GM12865 (cell line): ENCODE measurements at regions not wholly inside any gene's neighbourhood (a gene's known extent, or its start where the extent isn't known, plus 50 kb on each side); places are given as distances from the start of the nearest gene placed in this dataset.

Source experiments
- DNase-seq: peaks from one replicate; pipeline ENCODE4 v3.0.0; 2010; ENCODE audit warnings: low read depth
- H3K4me3 ChIP-seq: 2 replicates; pipeline ENCODE4 v1.5.1; 2011; ENCODE audit warnings: mild to moderate bottlenecking, low read depth, low read length, control low read depth
- TF ChIP-seq, protein P1 (sequence below): IDR thresholded peaks from 2 replicates; pipeline ENCODE4 v1.5.1; 2011; ENCODE audit warnings: low read length, control low read depth, low read depth, inconsistent platforms; ENCODE audit not compliant: insufficient read depth; ENCODE audit errors: missing control alignments

DNA sequence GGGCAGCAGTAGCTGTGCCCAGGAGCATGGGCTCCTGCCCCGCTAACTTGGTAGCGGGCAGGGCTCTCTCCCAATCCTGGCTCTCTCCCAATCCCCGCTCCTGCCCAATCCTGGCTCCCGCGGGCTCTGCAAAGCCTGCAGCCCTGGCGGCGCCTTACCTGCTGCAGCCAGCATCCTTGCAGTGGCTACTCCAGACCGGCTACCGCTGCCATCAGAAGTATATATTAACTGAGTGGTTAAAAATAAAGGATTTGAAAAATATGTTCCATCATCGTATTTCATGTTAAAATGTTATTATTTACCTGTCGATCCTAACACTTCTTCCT is 698.2 kb downstream of the SLITRK1 start:
- TF ChIP-seq, protein P1, sequence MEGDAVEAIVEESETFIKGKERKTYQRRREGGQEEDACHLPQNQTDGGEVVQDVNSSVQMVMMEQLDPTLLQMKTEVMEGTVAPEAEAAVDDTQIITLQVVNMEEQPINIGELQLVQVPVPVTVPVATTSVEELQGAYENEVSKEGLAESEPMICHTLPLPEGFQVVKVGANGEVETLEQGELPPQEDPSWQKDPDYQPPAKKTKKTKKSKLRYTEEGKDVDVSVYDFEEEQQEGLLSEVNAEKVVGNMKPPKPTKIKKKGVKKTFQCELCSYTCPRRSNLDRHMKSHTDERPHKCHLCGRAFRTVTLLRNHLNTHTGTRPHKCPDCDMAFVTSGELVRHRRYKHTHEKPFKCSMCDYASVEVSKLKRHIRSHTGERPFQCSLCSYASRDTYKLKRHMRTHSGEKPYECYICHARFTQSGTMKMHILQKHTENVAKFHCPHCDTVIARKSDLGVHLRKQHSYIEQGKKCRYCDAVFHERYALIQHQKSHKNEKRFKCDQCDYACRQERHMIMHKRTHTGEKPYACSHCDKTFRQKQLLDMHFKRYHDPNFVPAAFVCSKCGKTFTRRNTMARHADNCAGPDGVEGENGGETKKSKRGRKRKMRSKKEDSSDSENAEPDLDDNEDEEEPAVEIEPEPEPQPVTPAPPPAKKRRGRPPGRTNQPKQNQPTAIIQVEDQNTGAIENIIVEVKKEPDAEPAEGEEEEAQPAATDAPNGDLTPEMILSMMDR, result no peak
- no peak for DNase-seq
- no peak overlapping the region for H3K4me3 ChIP-seq

DNA sequence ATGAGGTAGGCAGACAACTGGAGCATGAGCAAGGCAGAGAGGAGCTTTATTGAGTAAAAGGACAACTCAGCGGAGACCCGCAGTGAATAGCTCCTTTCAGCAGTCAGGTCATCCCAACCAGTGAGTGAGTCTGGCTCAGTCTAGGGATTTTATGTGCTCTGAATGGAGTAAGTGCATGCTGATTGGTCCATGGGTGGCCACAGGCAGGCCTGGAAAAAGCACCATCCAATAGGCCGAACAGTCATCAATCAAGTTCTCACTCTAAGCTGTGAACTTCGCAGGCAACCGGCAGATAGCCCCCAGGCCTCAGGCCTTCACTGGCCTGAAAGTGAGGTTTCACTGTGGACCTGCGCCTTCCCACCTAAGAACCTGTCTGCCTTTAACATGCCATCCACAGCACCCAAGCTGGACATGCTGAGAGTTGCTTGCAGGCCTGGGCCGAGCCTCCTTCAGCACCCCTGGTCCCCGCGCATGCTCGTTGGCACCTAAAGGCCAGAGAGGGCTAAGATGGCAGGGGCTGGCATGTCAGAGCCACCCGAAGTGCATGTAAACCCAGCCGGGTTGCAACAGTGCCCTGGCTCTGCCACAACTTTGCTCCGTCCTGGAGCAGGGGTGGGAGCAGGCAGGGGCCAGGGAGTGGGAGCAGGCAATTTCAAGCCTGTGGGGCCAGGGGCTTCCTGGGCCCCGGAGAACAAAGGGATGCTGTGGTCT is 698.7 kb downstream of the SLITRK1 start:
- DNase-seq, result no peak
- TF ChIP-seq, protein P1, result no peak
- no peak overlapping the region for H3K4me3 ChIP-seq

DNA sequence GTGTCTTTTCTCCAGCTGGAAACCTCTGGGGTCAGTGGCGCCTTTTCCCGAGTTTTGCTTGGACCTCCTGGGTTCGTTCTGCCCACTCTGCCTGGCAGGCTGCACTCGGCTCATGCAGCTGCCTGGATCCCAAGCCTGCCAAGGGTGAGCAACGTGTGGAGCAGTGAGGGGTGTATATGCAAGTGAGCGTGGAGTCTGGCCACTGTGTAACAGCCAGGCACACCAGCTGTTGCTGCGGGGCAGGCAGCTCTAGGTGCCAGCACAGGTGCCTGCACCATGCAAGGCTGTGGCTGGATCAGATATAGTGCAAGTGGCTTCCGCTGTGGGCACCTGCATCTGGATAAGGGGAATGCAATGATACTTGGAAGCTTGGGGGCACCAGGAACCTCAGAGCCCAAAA is 699.4 kb downstream of the SLITRK1 start:
- no peak overlapping the region for H3K4me3 ChIP-seq
- no peak for DNase-seq
- TF ChIP-seq, protein P1, result no peak

DNA sequence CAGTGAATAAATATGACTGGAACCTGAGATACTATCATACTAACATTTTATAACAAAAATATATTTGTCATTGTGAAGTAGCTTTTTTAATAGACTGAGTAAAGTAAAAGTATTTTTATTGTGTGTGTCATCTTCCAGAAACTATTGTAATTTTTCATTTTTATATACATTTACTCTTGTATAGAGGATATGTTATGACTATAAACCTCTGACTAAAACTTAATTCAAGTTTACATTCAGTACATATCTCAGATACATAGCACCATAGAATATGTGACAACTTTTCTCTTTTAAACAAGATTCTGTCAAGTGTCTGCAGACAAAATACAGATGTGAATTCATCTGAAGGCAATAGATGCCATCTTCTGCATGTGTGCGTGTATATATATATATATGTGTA is 704.3 kb downstream of the SLITRK1 start:
- TF ChIP-seq, protein P1, result no peak
- DNase-seq, result no peak

DNA sequence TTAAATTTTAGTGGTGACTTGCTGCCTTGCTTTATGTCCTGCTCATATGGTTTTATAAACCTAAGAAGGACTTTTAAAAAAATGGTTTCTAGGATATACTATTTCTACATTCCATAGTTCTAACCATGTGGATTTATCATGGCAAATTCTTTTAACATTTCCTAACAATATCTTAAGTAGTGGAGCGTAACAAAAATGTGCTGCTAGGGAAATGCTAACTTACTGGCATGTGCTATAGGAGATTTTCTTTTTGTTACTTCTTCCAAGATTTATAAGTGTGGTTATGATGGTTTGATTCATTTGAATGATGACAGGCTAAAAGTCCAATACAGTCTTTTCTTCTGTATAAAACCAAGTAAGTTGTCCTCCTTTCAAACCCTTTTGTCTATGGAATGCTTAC is 713.7 kb downstream of the SLITRK1 start:
- no peak overlapping the region for H3K4me3 ChIP-seq
- DNase-seq, result no peak
- TF ChIP-seq, protein P1, result no peak

More for the DNA sequence above, 704.3 kb downstream of the SLITRK1 start:
- no peak overlapping the region for H3K4me3 ChIP-seq

DNA sequence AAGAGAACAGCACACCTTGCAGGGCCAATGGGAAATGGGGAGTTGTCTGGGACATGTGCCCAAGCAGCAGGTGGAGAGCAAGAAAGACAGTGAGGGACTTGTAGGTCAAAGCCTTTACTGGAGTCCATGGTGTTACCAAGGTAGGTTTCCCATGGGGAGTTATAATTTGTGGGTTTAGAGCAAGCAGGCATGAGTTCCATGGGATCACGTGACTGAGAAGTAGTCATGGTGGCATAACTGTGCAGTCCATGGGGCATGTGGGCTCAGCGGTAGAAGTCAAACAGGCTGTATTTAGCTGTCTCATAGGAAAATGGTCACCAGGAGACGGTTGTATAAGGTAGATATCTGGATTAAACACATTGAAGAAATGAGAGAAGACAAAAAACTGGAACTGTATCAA is 715.1 kb downstream of the SLITRK1 start:
- H3K4me3 ChIP-seq, result no peak overlapping the region
- TF ChIP-seq, protein P1, result no peak
- no peak for DNase-seq

DNA sequence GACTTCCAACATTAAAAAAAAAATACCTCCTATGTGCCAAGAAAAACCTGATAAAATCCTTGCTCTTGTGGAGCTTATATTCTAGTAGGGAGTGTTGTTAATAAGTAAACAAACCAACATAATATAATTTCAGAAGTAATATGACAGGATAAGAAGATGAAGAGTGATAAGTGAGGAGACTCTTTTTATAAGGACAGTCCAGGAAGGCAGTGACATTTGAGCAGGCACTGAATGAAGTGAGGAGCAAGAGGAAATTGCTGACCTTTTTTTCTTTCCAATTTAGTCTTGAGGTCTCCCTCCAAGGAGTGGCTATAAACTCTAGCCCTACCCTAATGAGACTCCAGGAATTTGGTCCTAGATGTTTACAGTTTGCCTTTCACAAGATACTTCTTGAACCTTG is 715.7 kb downstream of the SLITRK1 start:
- TF ChIP-seq, protein P1, result no peak
- DNase-seq, result no peak
- no peak overlapping the region for H3K4me3 ChIP-seq
